ENCODE measurements at regions not wholly inside any gene's neighbourhood (a gene's known extent, or its start where the extent isn't known, plus 50 kb on each side); places are given as distances from the start of the nearest gene placed in this dataset.
"Not testable (repeated sequence)": the region's sequence is repeated elsewhere in the genome, so short reads cannot be mapped to it uniquely, and the experiment has no call there.

DNA sequence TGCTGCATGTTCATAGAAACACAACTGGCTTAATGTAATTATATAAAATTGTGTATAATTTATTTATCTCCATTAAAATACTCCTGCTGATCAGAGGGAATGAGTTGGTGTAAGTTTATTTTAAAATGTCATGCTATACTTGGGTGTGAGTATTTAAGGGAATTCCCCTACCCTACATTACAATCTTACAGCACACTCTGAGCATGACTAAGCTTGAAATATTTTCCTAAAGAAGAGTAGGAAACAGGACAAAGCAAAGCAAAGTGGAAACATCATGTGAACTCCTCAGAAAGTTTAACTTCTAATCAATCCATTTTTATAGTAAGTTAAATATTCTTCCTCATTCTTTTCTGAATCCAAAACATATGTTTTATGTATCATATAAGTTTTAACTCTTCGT, 1271.3 kb downstream of the EFNA5 start (continued):
- TF ChIP-seq, protein P1, sequence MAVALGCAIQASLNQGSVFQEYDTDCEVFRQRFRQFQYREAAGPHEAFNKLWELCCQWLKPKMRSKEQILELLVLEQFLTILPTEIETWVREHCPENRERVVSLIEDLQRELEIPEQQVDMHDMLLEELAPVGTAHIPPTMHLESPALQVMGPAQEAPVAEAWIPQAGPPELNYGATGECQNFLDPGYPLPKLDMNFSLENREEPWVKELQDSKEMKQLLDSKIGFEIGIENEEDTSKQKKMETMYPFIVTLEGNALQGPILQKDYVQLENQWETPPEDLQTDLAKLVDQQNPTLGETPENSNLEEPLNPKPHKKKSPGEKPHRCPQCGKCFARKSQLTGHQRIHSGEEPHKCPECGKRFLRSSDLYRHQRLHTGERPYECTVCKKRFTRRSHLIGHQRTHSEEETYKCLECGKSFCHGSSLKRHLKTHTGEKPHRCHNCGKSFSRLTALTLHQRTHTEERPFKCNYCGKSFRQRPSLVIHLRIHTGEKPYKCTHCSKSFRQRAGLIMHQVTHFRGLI (tag by site-specific recombination; IDR thresholded peaks at IDR 0.05): no peak
- TF ChIP-seq ZNF596 (tag by site-specific recombination; IDR thresholded peaks at IDR 0.05) (no peak), ZBTB20 (tag by site-specific recombination; IDR thresholded peaks at IDR 0.05) (no peak), ZNF248 (tag by site-specific recombination; IDR thresholded peaks at IDR 0.05) (no peak), HOXC10 (CRISPR knock-in tag; IDR thresholded peaks at IDR 0.05) (no peak)

- no peaks in the 10 kb centered on the region for H3K36me3 ChIP-seq (ENCODE audit: control insufficient read depth in 2 of 2, insufficient read depth in 1 of 2, low read length in 2 of 2)
- H3K4me1 ChIP-seq (ENCODE audit: control insufficient read depth, insufficient read depth, low read length): no peaks in the 10 kb centered on the region
- TF ChIP-seq ZNF544 (tag by site-specific recombination; IDR thresholded peaks at IDR 0.05): no peak
- ChIA-PET CTCF (no interaction called here), POLR2A (no interaction called here)
- no peaks in the 10 kb centered on the region for H3K9me3 ChIP-seq (ENCODE audit: control insufficient read depth, insufficient read depth, low read depth, low read length)
- H3K27ac ChIP-seq (ENCODE audit: extremely low read depth, low read depth, low read length): no peak overlapping the region
- H3K4me3 ChIP-seq (ENCODE audit: low read depth, low read length): no peak overlapping the region
Measured at GRCh38 chr5:106397700-106398099, 1273.0 kb downstream of the EFNA5 start.

DNA sequence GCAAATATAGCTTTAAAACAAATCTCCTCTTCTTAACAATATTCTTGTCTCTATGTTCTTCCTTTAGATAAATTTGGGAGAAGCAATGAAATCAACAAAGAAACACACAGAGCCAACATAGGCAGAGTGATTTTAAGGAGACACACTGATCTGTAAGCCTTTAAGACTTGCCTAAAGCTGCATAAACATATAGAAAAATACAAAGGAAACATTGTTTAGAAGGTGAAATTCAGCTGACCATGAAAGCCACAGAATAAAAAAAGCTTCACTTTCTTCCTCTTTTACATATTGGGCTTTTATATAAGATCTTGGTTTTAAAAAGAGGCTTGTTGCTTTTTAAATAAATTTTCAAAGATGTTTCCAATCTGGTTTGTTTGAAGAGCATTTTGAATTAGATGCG, 1277.5 kb downstream of the EFNA5 start:
- H3K9me3 ChIP-seq (ENCODE audit: control insufficient read depth, insufficient read depth, low read depth, low read length): no peaks in the 10 kb centered on the region
- POLR2A ChIA-PET: no interaction called here
- H3K4me1 ChIP-seq (ENCODE audit: control insufficient read depth, insufficient read depth, low read length): no peaks in the 10 kb centered on the region
- CTCF ChIA-PET: no interaction called here
- H3K4me3 ChIP-seq (ENCODE audit: low read depth, low read length): no peak overlapping the region
- H3K27ac ChIP-seq (ENCODE audit: extremely low read depth, low read depth, low read length): no peak overlapping the region
- H3K36me3 ChIP-seq (ENCODE audit: control insufficient read depth in 2 of 2, insufficient read depth in 1 of 2, low read length in 2 of 2): no peaks in the 10 kb centered on the region
- TF ChIP-seq HOXA7 (CRISPR knock-in tag; IDR thresholded peaks at IDR 0.05; ENCODE audit: borderline replicate concordance): no peak
- no peak for TF ChIP-seq ZNF302 (tag by site-specific recombination; IDR thresholded peaks at IDR 0.05; ENCODE audit: low read depth)
- TF ChIP-seq ZNF48 (tag by site-specific recombination; IDR thresholded peaks at IDR 0.05): no peak
- TF ChIP-seq ZNF114 (tag by site-specific recombination; IDR thresholded peaks at IDR 0.05): no peak
- no peak for TF ChIP-seq KLF10 (tag by site-specific recombination; IDR thresholded peaks at IDR 0.05)
- TF ChIP-seq ZNF223 (tag by site-specific recombination; IDR thresholded peaks at IDR 0.05): no peak
- no peak for TF ChIP-seq ZNF561 (tag by site-specific recombination; IDR thresholded peaks at IDR 0.05; ENCODE audit: borderline replicate concordance)

GRCh38 chr5:106392766-106393165, 1278.0 kb downstream of the EFNA5 start:
- Histone ChIP-seq H3K36me3 (ENCODE audit: control insufficient read depth in 2 of 2, insufficient read depth in 1 of 2, low read length in 2 of 2) (no peaks in the 10 kb centered on the region), H3K4me1 (ENCODE audit: control insufficient read depth, insufficient read depth, low read length) (no peaks in the 10 kb centered on the region), H3K9me3 (ENCODE audit: control insufficient read depth, insufficient read depth, low read depth, low read length) (no peaks in the 10 kb centered on the region), H3K27ac (ENCODE audit: extremely low read depth, low read depth, low read length) (no peak overlapping the region), H3K4me3 (ENCODE audit: low read depth, low read length) (no peak overlapping the region)
- POLR2A ChIA-PET: no interaction called here
- CTCF ChIA-PET: no interaction called here
- TF ChIP-seq BCL11A (tag by site-specific recombination; IDR thresholded peaks at IDR 0.05; ENCODE audit: low read depth) (no peak), ZBTB10 (tag by site-specific recombination; IDR thresholded peaks at IDR 0.05) (no peak), ZNF324 (tag by site-specific recombination; IDR thresholded peaks at IDR 0.05) (no peak)

- H3K4me1 ChIP-seq (ENCODE audit: control insufficient read depth, insufficient read depth, low read length); H3K4me3 ChIP-seq (ENCODE audit: low read depth, low read length); CTCF ChIA-PET: not testable (repeated sequence)
Measured at GRCh38 chr5:106387767-106388166, 1283.0 kb downstream of the EFNA5 start.

More at GRCh38 chr5:106387767-106388166, 1283.0 kb downstream of the EFNA5 start:
- POLR2A ChIA-PET; H3K36me3 ChIP-seq (ENCODE audit: control insufficient read depth in 2 of 2, insufficient read depth in 1 of 2, low read length in 2 of 2); H3K27ac ChIP-seq (ENCODE audit: extremely low read depth, low read depth, low read length); H3K9me3 ChIP-seq (ENCODE audit: control insufficient read depth, insufficient read depth, low read depth, low read length): not testable (repeated sequence)

Measured in HEK293 (cell line).